ENCODE measurements at regions not wholly inside any gene's neighbourhood (a gene's known extent, or its start where the extent isn't known, plus 50 kb on each side); places are given as distances from the start of the nearest gene placed in this dataset.

DNA sequence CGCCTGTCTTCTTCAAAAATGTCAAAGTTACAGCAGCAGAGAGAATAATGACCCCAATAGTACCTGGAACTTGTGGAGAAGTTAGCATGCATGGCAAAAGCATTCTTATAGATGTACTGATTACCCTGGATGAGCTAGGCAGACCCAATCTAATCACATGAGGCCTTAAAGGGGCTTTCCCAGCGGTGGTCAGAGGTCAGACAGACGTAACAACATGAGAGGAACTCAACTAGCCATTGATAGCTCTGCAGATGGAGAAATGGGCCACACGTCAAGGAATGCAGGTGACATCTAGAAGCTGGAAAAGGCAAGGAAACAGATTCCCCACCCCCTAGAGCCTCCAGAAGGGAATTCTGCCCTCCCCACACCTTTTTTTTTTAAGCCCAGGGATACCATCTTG is 156.8 kb upstream of the ARID1B start:
- Histone ChIP-seq H3K27me3 (no peaks in the 10 kb centered on the region), H3K9me3 (no peaks in the 10 kb centered on the region), H3K27ac (replicated peaks in 1 of 4) (no peak overlapping the region), H3K4me1 (peaks cover 0 to 3% (median 0%) of the 10 kb centered on the region in 4 donors), H3K4me3 (no peak overlapping the region), H3K36me3 (no peaks in the 10 kb centered on the region)
- TF ChIP-seq POLR2A (IDR thresholded peaks at IDR 0.05; ENCODE audit: low read depth) = no peak
- TF ChIP-seq EP300 (IDR thresholded peaks at IDR 0.05) = no peak
- TF ChIP-seq POLR2AphosphoS5 (IDR thresholded peaks at IDR 0.05) = no peak
- no peak for TF ChIP-seq CTCF (IDR thresholded peaks at IDR 0.05)
- no peak for DNase-seq (ENCODE audit: extremely low spot score)
- 92% methylated on average over 4 of the region's 4 CpGs for WGBS
- intact Hi-C loops (cut with DNase I) = no loop called here

- 71% methylated on average over 12 of the region's 12 CpGs for WGBS
- intact Hi-C loops (cut with DNase I) = no loop called here
- peaks cover 0 to 3% (median 0%) of the 10 kb centered on the region in 4 donors for H3K4me1 ChIP-seq
- no peaks in the 10 kb centered on the region for H3K36me3 ChIP-seq
- TF ChIP-seq CTCF (IDR thresholded peaks at IDR 0.05) (no peak), EP300 (IDR thresholded peaks at IDR 0.05) (no peak), POLR2A (IDR thresholded peaks at IDR 0.05; ENCODE audit: low read depth) (no peak), POLR2AphosphoS5 (IDR thresholded peaks at IDR 0.05) (no peak)
- peaks cover 0 to 4% (median 0%) of the 10 kb centered on the region in 4 donors for H3K9me3 ChIP-seq
- no peak overlapping the region for H3K4me3 ChIP-seq
- H3K27me3 ChIP-seq = no peaks in the 10 kb centered on the region
- no peak overlapping the region for H3K27ac ChIP-seq (replicated peaks in 1 of 4)
- DNase-seq (ENCODE audit: extremely low spot score) = no peak
Measured at GRCh38 chr6:156618600-156619205, 158.5 kb upstream of the ARID1B start.

DNA sequence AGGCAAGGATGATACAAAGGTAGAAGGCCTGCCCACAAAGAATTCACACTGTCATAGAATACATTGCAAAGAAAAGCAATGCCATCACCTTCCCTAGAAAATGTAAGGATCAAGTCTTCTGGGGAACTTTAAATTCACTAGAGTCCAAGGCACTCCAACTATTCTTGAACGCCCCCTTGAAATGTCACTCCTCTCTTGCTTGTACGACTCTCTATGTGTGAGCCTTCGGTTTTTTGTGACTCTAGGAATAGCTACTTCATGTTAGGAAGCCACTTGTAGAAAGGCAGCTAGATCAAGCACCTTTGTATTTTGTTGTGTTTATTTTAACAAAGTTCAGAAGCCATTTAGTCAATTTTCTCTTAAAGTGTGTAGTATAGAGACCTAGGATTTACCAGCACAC is 159.2 kb upstream of the ARID1B start:
- peaks cover 0 to under 1% (median 0%) of the 10 kb centered on the region in 4 donors for H3K4me1 ChIP-seq
- H3K36me3 ChIP-seq = no peaks in the 10 kb centered on the region
- TF ChIP-seq EP300 (IDR thresholded peaks at IDR 0.05) = no peak
- no peak overlapping the region for H3K4me3 ChIP-seq
- H3K27ac ChIP-seq (replicated peaks in 1 of 4) = no peak overlapping the region
- WGBS = 82% methylated on average over 3 of the region's 3 CpGs
- peak; percentile 26 for DNase-seq (ENCODE audit: extremely low spot score)
- H3K27me3 ChIP-seq = no peaks in the 10 kb centered on the region
- intact Hi-C loops (cut with DNase I) = no loop called here
- peaks cover 0 to 11% (median 2%) of the 10 kb centered on the region in 4 donors for H3K9me3 ChIP-seq

DNA sequence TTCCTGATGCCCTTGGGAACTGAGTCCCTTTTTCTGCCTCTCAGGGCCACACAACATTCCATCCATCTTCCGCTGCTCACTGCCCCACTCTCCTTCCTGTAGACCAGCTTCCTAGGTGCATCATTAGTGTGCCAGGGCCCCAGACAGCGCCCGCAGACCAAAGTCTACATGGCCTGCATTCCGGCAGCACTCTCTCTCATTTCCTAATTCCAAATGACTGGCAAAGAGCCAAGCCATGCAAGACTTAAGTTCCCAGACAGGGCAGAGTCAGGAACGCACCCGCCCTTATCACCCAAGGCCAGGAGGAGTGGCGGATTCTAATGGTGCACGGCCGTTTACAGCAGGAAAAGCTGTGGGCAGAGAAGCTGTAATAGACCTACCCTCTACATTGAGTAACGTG is 159.8 kb upstream of the ARID1B start:
- no peaks in the 10 kb centered on the region for H3K27me3 ChIP-seq
- no peak overlapping the region for H3K27ac ChIP-seq (replicated peaks in 1 of 4)
- H3K36me3 ChIP-seq = no peaks in the 10 kb centered on the region
- intact Hi-C loops (cut with DNase I) = no loop called here
- H3K4me1 ChIP-seq = no peaks in the 10 kb centered on the region
- peaks cover 0 to 16% (median 7%) of the 10 kb centered on the region in 4 donors for H3K9me3 ChIP-seq
- 64% methylated on average over 10 of the region's 10 CpGs for WGBS
- H3K4me3 ChIP-seq = no peak overlapping the region
- TF ChIP-seq EP300 (IDR thresholded peaks at IDR 0.05) = no peak
- DNase-seq (ENCODE audit: extremely low spot score) = no peak

- 90% methylated on average over 1 of the region's 1 CpG for WGBS
- no peaks in the 10 kb centered on the region for H3K36me3 ChIP-seq
- no peak overlapping the region for H3K27ac ChIP-seq (replicated peaks in 1 of 4)
- H3K27me3 ChIP-seq = no peaks in the 10 kb centered on the region
- H3K9me3 ChIP-seq = peaks cover 0 to 24% (median 14%) of the 10 kb centered on the region in 4 donors
- intact Hi-C loops (cut with DNase I) = no loop called here
- no peak for DNase-seq (ENCODE audit: extremely low spot score)
- TF ChIP-seq POLR2A (IDR thresholded peaks at IDR 0.05; ENCODE audit: low read depth) (no peak), POLR2AphosphoS5 (IDR thresholded peaks at IDR 0.05) (no peak), CTCF (IDR thresholded peaks at IDR 0.05) (no peak), EP300 (IDR thresholded peaks at IDR 0.05) (no peak)
- no peak overlapping the region for H3K4me3 ChIP-seq
- no peaks in the 10 kb centered on the region for H3K4me1 ChIP-seq
Measured at GRCh38 chr6:156616495-156616894, 160.7 kb upstream of the ARID1B start.

GRCh38 chr6:156613996-156614395 is 163.2 kb upstream of the ARID1B start:
- Histone ChIP-seq H3K4me3 (no peak overlapping the region), H3K36me3 (no peaks in the 10 kb centered on the region), H3K27me3 (no peaks in the 10 kb centered on the region), H3K27ac (replicated peaks in 1 of 4) (no peak overlapping the region), H3K4me1 (no peaks in the 10 kb centered on the region), H3K9me3 (peaks cover 0 to 28% (median 18%) of the 10 kb centered on the region in 4 donors)
- WGBS = 76% methylated on average over 1 of the region's 1 CpG
- intact Hi-C loops (cut with DNase I) = no loop called here
- no peak for TF ChIP-seq CTCF (IDR thresholded peaks at IDR 0.05)
- TF ChIP-seq POLR2A (IDR thresholded peaks at IDR 0.05; ENCODE audit: low read depth) = no peak
- no peak for TF ChIP-seq EP300 (IDR thresholded peaks at IDR 0.05)
- no peak for TF ChIP-seq POLR2AphosphoS5 (IDR thresholded peaks at IDR 0.05)
- DNase-seq (ENCODE audit: extremely low spot score) = peak; percentile 17

Measured in esophagus muscularis mucosa (tissue), 4 donors.